IMR-90 (cell line): ENCODE measurements at regions not wholly inside any gene's neighbourhood (a gene's known extent, or its start where the extent isn't known, plus 50 kb on each side); places are given as distances from the start of the nearest gene placed in this dataset.

ENCODE experiments used
- BHLHE40 ChIP-seq: fragments of 150-350 bp; IDR thresholded peaks from 2 replicates; pipeline ENCODE4 v1.6.1; 2016; ENCODE audit warnings: mild to moderate bottlenecking, low read depth, low read length
- CEBPB ChIP-seq: IDR thresholded peaks from 2 replicates; pipeline ENCODE4 v1.6.1; 2012; ENCODE audit warnings: low read depth, low read length, improper control_type of control experiment
- CHD1 ChIP-seq: IDR thresholded peaks from 2 replicates; pipeline ENCODE4 v1.6.1; 2012; ENCODE audit warnings: low read depth, low read length, improper control_type of control experiment
- CTCF ChIP-seq: conservative IDR thresholded peaks from 2 replicates; pipeline ENCODE4 v1.5.1; 2012; ENCODE audit warnings: mild to moderate bottlenecking, low read depth, low read length, improper control_type of control experiment
- FOS ChIP-seq: fragments of 150-350 bp; IDR thresholded peaks from 2 replicates; pipeline ENCODE4 v1.6.1; 2016; ENCODE audit warnings: low read depth, low read length
- MAFK ChIP-seq: IDR thresholded peaks from 2 replicates; pipeline ENCODE4 v1.6.1; 2012; ENCODE audit warnings: low read depth, low read length, improper control_type of control experiment
- MXI1 ChIP-seq: IDR thresholded peaks from 2 replicates; pipeline ENCODE4 v1.6.1; 2012; ENCODE audit warnings: low read depth, mild to moderate bottlenecking, low read length, moderate library complexity, borderline replicate concordance
- NFE2L2 ChIP-seq: fragments of 150-350 bp; IDR thresholded peaks from 2 replicates; pipeline ENCODE4 v1.6.1; 2016; ENCODE audit warnings: low read depth, mild to moderate bottlenecking, low read length
- POLR2A ChIP-seq: IDR thresholded peaks from 2 replicates; pipeline ENCODE4 v1.6.1; 2012; ENCODE audit warnings: mild to moderate bottlenecking, low read depth, low read length
- RAD21 ChIP-seq: IDR thresholded peaks from 2 replicates; pipeline ENCODE4 v1.6.1; 2012; ENCODE audit warnings: low read length, improper control_type of control experiment
- RFX5 ChIP-seq: IDR thresholded peaks from 2 replicates; pipeline ENCODE4 v1.8.0; 2012; ENCODE audit warnings: low read depth, mild to moderate bottlenecking, low read length, moderate library complexity
- SMC3 ChIP-seq: fragments of 150-350 bp; IDR thresholded peaks from 2 replicates; pipeline ENCODE4 v1.6.1; 2016; ENCODE audit warnings: low read depth, mild to moderate bottlenecking, antibody characterized with exemption, low read length, moderate library complexity
- USF2 ChIP-seq: fragments of 150-350 bp; IDR thresholded peaks from 2 replicates; pipeline ENCODE4 v1.6.1; 2017; ENCODE audit warnings: mild to moderate bottlenecking, antibody characterized with exemption, low read length, low read depth

GRCh38 chr3:61483997-61484396, 77.4 kb upstream of the PTPRG start:
- TF ChIP-seq CTCF (no peak), MAFK (no peak), CEBPB (no peak), RAD21 (no peak), POLR2A (no peak), MXI1 (no peak), BHLHE40 (no peak), RFX5 (no peak), USF2 (no peak), CHD1 (no peak), FOS (no peak), SMC3 (no peak), NFE2L2 (no peak)
